Lower leg skin (tissue), 4 donors: ENCODE measurements at regions not wholly inside any gene's neighbourhood (a gene's known extent, or its start where the extent isn't known, plus 50 kb on each side); places are given as distances from the start of the nearest gene placed in this dataset.
A peak's percentile ranks its signal among the peaks of the same experiment; 100 is the strongest.

Experiments used
- DNase-seq, 2 donors: peaks; one replicate each; pipeline ENCODE4 v3.0.0-alpha.2; 2019; ENCODE audit warnings: low spot score in 2 of 2
- H3K4me3 ChIP-seq: fragments of 200-600 bp; sonication (generic); 2 replicates; pipeline ENCODE4 v1.5.1; 2017; ENCODE audit warnings: mild to moderate bottlenecking, low read depth; ENCODE audit not compliant: poor library complexity, severe bottlenecking
- CTCF ChIP-seq, 3 donors: fragments of 450-650 bp; IDR thresholded peaks; one replicate each; pipeline ENCODE4 v1.5.1; 2016; ENCODE audit warnings: antibody characterized with exemption in 3 of 3, mild to moderate bottlenecking in 3 of 3, moderate library complexity in 2 of 3
- POLR2A ChIP-seq, 2 donors: fragments of 450-650 bp; IDR thresholded peaks; one replicate each; pipeline ENCODE4 v1.6.1; 2016 to 2017; ENCODE audit warnings: antibody characterized with exemption in 2 of 2, mild to moderate bottlenecking in 1 of 2, moderate library complexity in 1 of 2
- WGBS, 2 donors: methylation state at CpG; one replicate each; pipeline ENCODE4 v1.1.5; 2018; 5-methylcytosine and 5-hydroxymethylcytosine counted together
- intact Hi-C: fragments of 100-400 bp; cut with DNase I; formaldehyde crosslinking; loops from one replicate; pipeline ENCODE4 v1.15.0; 2023; ENCODE audit warnings: low total_unique reads

GRCh38 chr20:57869291-57869950 is 159.6 kb upstream of the PMEPA1 start:
- H3K4me3 ChIP-seq, result no peak overlapping the region
- 64 to 68% methylated on average over 10 of the region's 10 CpGs for WGBS, 2 donors
- peak in 1 of 2 donors; percentile 42 for DNase-seq
- intact Hi-C loops, result no loop called here
- TF ChIP-seq POLR2A (IDR thresholded peaks at IDR 0.05) (no peak), CTCF (IDR thresholded peaks at IDR 0.05) (no peak)

- TF ChIP-seq CTCF (IDR thresholded peaks at IDR 0.05) (no peak), POLR2A (IDR thresholded peaks at IDR 0.05) (no peak)
- peak in 1 of 2 donors; percentile 61 for DNase-seq
- no peak overlapping the region for H3K4me3 ChIP-seq
- WGBS, 2 donors, result 93% methylated on average over 14 to 15 of the region's 15 CpGs
- intact Hi-C loops, result no loop called here
These were observed 158.5 kb upstream of the PMEPA1 start for GRCh38 chr20:57868310-57868709.

- WGBS, 2 donors, result 91 to 94% methylated on average over 2 of the region's 2 CpGs
- DNase-seq, result peak in 1 of 2 donors; percentile 60
- no peak overlapping the region for H3K4me3 ChIP-seq
- no peak for TF ChIP-seq CTCF (IDR thresholded peaks at IDR 0.05)
- no peak for TF ChIP-seq POLR2A (IDR thresholded peaks at IDR 0.05)
- intact Hi-C loops, result no loop called here
These were observed 158.0 kb upstream of the PMEPA1 start for GRCh38 chr20:57867807-57868206.

GRCh38 chr20:57867181-57867803 is 157.5 kb upstream of the PMEPA1 start:
- H3K4me3 ChIP-seq, result no peak overlapping the region
- no peak for TF ChIP-seq CTCF (IDR thresholded peaks at IDR 0.05)
- TF ChIP-seq POLR2A (IDR thresholded peaks at IDR 0.05), result no peak
- WGBS, 2 donors, result 68 to 80% methylated on average over 10 of the region's 10 CpGs
- DNase-seq, result peak in 1 of 2 donors; percentile 54
- intact Hi-C loops, result no loop called here

- DNase-seq, result no peak
- WGBS, 2 donors, result 49 to 61% methylated on average over 6 of the region's 6 CpGs
These were observed 156.7 kb upstream of the PMEPA1 start for GRCh38 chr20:57866250-57867106.

More at GRCh38 chr20:57866250-57867106, 156.7 kb upstream of the PMEPA1 start:
- TF ChIP-seq POLR2A (IDR thresholded peaks at IDR 0.05), result no peak
- TF ChIP-seq CTCF (IDR thresholded peaks at IDR 0.05), result no peak
- no peak overlapping the region for H3K4me3 ChIP-seq
- intact Hi-C loops, result no loop called here
